LNCAP (cell line): ENCODE measurements at regions not wholly inside any gene's neighbourhood (a gene's known extent, or its start where the extent isn't known, plus 50 kb on each side); places are given as distances from the start of the nearest gene placed in this dataset.

ENCODE experiments used
- CTCF ChIP-seq: fragments of 450-650 bp; IDR thresholded peaks from 2 replicates; pipeline ENCODE4 v1.5.1; 2017; ENCODE audit warnings: mild to moderate bottlenecking

- no peak for TF ChIP-seq CTCF
Measured at GRCh38 chr10:120685136-120685535, 166.0 kb upstream of the WDR11 start.

- no peak for TF ChIP-seq CTCF
Measured at GRCh38 chr10:120688928-120689327, 162.2 kb upstream of the WDR11 start.

- TF ChIP-seq CTCF: no peak
Measured at GRCh38 chr10:120689777-120690529, 161.2 kb upstream of the WDR11 start.

- TF ChIP-seq CTCF: no peak
Measured at GRCh38 chr10:120691625-120692024, 159.5 kb upstream of the WDR11 start.

GRCh38 chr10:120700426-120700825, 150.7 kb upstream of the WDR11 start:
- no peak for TF ChIP-seq CTCF

GRCh38 chr10:120701381-120701780, 149.8 kb upstream of the WDR11 start:
- no peak for TF ChIP-seq CTCF

GRCh38 chr10:120702032-120702431, 149.1 kb upstream of the WDR11 start:
- TF ChIP-seq CTCF: no peak

- TF ChIP-seq CTCF: no peak
Measured at GRCh38 chr10:120705309-120705708, 145.9 kb upstream of the WDR11 start.
